Hepatocyte (in vitro differentiated cells): ENCODE measurements at regions not wholly inside any gene's neighbourhood (a gene's known extent, or its start where the extent isn't known, plus 50 kb on each side); places are given as distances from the start of the nearest gene placed in this dataset.

Experiments
- DNase-seq: peaks from one replicate; pipeline ENCODE4 v3.0.0-alpha.2; 2016; ENCODE audit warnings: low spot score
- H2AFZ ChIP-seq: fragments of 200-600 bp; sonication (generic); 2 replicates; pipeline ENCODE4 v1.6.0; 2016; ENCODE audit warnings: antibody characterized with exemption, mild to moderate bottlenecking
- H3K27ac ChIP-seq: fragments of 200-600 bp; sonication (generic); 2 replicates; pipeline ENCODE4 v1.5.1; 2016; ENCODE audit warnings: mild to moderate bottlenecking
- H3K27me3 ChIP-seq: fragments of 200-600 bp; sonication (generic); 2 replicates; pipeline ENCODE4 v1.6.1; 2016
- H3K36me3 ChIP-seq: fragments of 200-600 bp; sonication (generic); replicated peaks from 2 replicates; pipeline ENCODE4 v1.5.1; 2016; ENCODE audit warnings: low read depth; ENCODE audit not compliant: insufficient read depth
- H3K4me1 ChIP-seq: fragments of 200-600 bp; sonication (generic); 2 replicates; pipeline ENCODE4 v1.5.1; 2016; ENCODE audit warnings: mild to moderate bottlenecking, moderate library complexity; ENCODE audit not compliant: insufficient read depth
- H3K4me2 ChIP-seq: fragments of 200-600 bp; sonication (generic); 2 replicates; pipeline ENCODE4 v1.6.0; 2016
- H3K4me3 ChIP-seq: fragments of 200-600 bp; sonication (generic); 2 replicates; pipeline ENCODE4 v1.5.1; 2016; ENCODE audit warnings: mild to moderate bottlenecking
- H3K79me2 ChIP-seq: fragments of 200-600 bp; sonication (generic); 2 replicates; pipeline ENCODE4 v1.6.0; 2017; ENCODE audit warnings: mild to moderate bottlenecking
- H3K9me2 ChIP-seq: fragments of 200-600 bp; sonication (generic); replicated peaks from 2 replicates; pipeline ENCODE4 v1.6.0; 2017; ENCODE audit warnings: mild to moderate bottlenecking; ENCODE audit not compliant: insufficient read depth
- H3K9me3 ChIP-seq: fragments of 200-600 bp; sonication (generic); 2 replicates; pipeline ENCODE4 v1.5.1; 2016; ENCODE audit warnings: low read depth, mild to moderate bottlenecking
- H4K20me1 ChIP-seq: fragments of 200-600 bp; sonication (generic); 2 replicates; pipeline ENCODE4 v1.6.0; 2016; ENCODE audit warnings: mild to moderate bottlenecking; ENCODE audit not compliant: insufficient read depth, poor library complexity, severe bottlenecking
- CTCF ChIP-seq: fragments of 200-600 bp; sonication (generic); IDR thresholded peaks from 2 replicates; pipeline ENCODE4 v1.5.1; 2016; ENCODE audit warnings: antibody characterized with exemption, mild to moderate bottlenecking; ENCODE audit not compliant: poor library complexity
- EZH2 ChIP-seq: fragments of 200-600 bp; sonication (generic); IDR thresholded peaks from 2 replicates; pipeline ENCODE4 v1.6.1; 2016; ENCODE audit warnings: antibody characterized with exemption, mild to moderate bottlenecking, borderline replicate concordance
- EZH2phosphoT487 ChIP-seq: fragments of 200-600 bp; sonication (generic); IDR thresholded peaks from one replicate; pipeline ENCODE4 v1.6.1; 2018; ENCODE audit warnings: antibody characterized with exemption, mild to moderate bottlenecking, low read depth, moderate library complexity; ENCODE audit not compliant: unreplicated experiment, severe bottlenecking
- WGBS: methylation state at CpG from one replicate; pipeline ENCODE4 v1.1.6; 2016; ENCODE audit warnings: low lambda C conversion rate; ENCODE audit errors: missing lambda C conversion rate; 5-methylcytosine and 5-hydroxymethylcytosine counted together

GRCh38 chr6:144546807-144547206, 261.7 kb downstream of the UTRN start:
- 51% methylated on average over 2 of the region's 2 CpGs for WGBS
- no peak for DNase-seq
- H3K79me2 ChIP-seq, result no peaks in the 10 kb centered on the region
- no peaks in the 10 kb centered on the region for H3K27me3 ChIP-seq
- no peak overlapping the region for H2AFZ ChIP-seq
- no peaks in the 10 kb centered on the region for H3K9me3 ChIP-seq
- no peak overlapping the region for H3K27ac ChIP-seq
- no peak overlapping the region for H3K4me2 ChIP-seq
- H3K9me2 ChIP-seq, result no peaks in the 10 kb centered on the region
- no peaks in the 10 kb centered on the region for H3K36me3 ChIP-seq
- no peak for TF ChIP-seq CTCF
- no peak for TF ChIP-seq EZH2
- TF ChIP-seq EZH2phosphoT487, result no peak
- H3K4me3 ChIP-seq, result no peak overlapping the region
- no peaks in the 10 kb centered on the region for H4K20me1 ChIP-seq
- H3K4me1 ChIP-seq, result no peaks in the 10 kb centered on the region

- Histone ChIP-seq H3K4me1 (no peaks in the 10 kb centered on the region), H3K36me3 (no peaks in the 10 kb centered on the region), H3K27me3 (no peaks in the 10 kb centered on the region), H3K9me3 (no peaks in the 10 kb centered on the region), H4K20me1 (no peaks in the 10 kb centered on the region), H3K9me2 (no peaks in the 10 kb centered on the region), H2AFZ (no peak overlapping the region), H3K27ac (no peak overlapping the region), H3K79me2 (no peaks in the 10 kb centered on the region), H3K4me3 (no peak overlapping the region), H3K4me2 (no peak overlapping the region)
- DNase-seq, result no peak
- TF ChIP-seq EZH2phosphoT487 (no peak), EZH2 (no peak), CTCF (no peak)
- 88% methylated on average over 1 of the region's 1 CpG for WGBS
Measured at GRCh38 chr6:144547409-144547808, 262.3 kb downstream of the UTRN start.

- no peaks in the 10 kb centered on the region for H3K4me1 ChIP-seq
- H3K4me3 ChIP-seq, result no peak overlapping the region
- no peaks in the 10 kb centered on the region for H3K36me3 ChIP-seq
- no peak for TF ChIP-seq CTCF
- TF ChIP-seq EZH2phosphoT487, result no peak
- TF ChIP-seq EZH2, result no peak
- no peaks in the 10 kb centered on the region for H3K79me2 ChIP-seq
- H3K9me2 ChIP-seq, result no peaks in the 10 kb centered on the region
- H2AFZ ChIP-seq, result no peak overlapping the region
- no peaks in the 10 kb centered on the region for H3K27me3 ChIP-seq
- no peak for DNase-seq
- 79% methylated on average over 9 of the region's 9 CpGs for WGBS
- H3K9me3 ChIP-seq, result no peaks in the 10 kb centered on the region
- no peak overlapping the region for H3K4me2 ChIP-seq
- no peak overlapping the region for H3K27ac ChIP-seq
- no peaks in the 10 kb centered on the region for H4K20me1 ChIP-seq
Measured at GRCh38 chr6:144548536-144548935, 263.4 kb downstream of the UTRN start.
